PFSK-1 (cell line): ENCODE measurements at regions not wholly inside any gene's neighbourhood (a gene's known extent, or its start where the extent isn't known, plus 50 kb on each side); places are given as distances from the start of the nearest gene placed in this dataset.

Experiments
- POLR2AphosphoS5 ChIP-seq: IDR thresholded peaks from 2 replicates; pipeline ENCODE4 v1.6.1; 2012; ENCODE audit warnings: low read depth, mild to moderate bottlenecking, control low read depth, low read length, moderate library complexity
- REST ChIP-seq, 2 experiments: IDR thresholded peaks; 2 replicates each; pipeline versions ENCODE4 v1.6.1 to v1.8.0; 2011 to 2012; ENCODE audit warnings: low read depth in 2 of 2, low read length in 2 of 2, control low read depth in 1 of 2, inconsistent platforms in 1 of 2, mild to moderate bottlenecking in 1 of 2, moderate library complexity in 1 of 2; ENCODE audit not compliant: insufficient read depth in 1 of 2
- SIN3A ChIP-seq: IDR thresholded peaks from 2 replicates; pipeline ENCODE4 v1.6.1; 2012; ENCODE audit warnings: mild to moderate bottlenecking, low read length, moderate library complexity, borderline replicate concordance; ENCODE audit not compliant: insufficient read depth

GRCh38 chr14:48672506-48672905 lies 913.7 kb downstream of the RPS29 start:
- no peak for TF ChIP-seq SIN3A
- TF ChIP-seq POLR2AphosphoS5 = no peak
- TF ChIP-seq REST (IDR thresholded peaks at IDR 0.05; ENCODE audit: insufficient read depth in 1 of 2, low read depth in 2 of 2, low read length in 2 of 2) = no peak
